ENCODE measurements at regions not wholly inside any gene's neighbourhood (a gene's known extent, or its start where the extent isn't known, plus 50 kb on each side); places are given as distances from the start of the nearest gene placed in this dataset.

DNA sequence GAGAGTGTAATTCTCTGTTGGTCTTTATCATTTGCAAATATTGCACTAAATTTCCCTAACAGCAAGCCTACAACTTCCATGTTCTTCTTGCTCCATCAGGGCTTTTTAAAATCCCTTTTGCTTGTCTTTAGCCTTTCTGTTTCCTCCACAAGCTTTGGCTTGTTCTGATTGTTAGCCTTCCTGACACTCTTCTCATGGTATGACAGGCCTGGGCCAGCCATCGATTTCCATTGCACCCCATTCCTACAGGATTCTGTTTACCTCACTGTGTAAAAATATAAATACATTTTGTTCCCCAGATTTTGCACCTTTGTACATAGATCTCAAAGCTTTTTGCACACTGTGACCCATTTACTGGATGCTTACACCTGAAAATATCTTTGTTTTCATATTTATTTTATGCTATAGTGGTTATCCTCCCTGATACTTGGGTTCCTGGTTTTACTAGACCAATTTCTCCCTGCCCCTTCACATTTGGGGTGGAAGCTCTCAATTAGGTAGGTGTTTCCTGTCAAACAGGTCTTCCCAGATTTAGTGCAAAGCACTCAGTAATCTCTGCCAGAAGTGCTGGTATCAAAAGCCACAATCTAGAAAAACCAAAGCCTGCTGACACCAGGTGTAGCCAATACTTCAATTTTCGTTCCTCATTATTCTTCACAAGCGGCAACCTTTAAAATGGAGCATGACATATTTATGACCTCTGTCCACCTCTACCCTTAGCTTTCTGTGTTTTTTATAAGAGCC lies 57.9 kb upstream of the PPP2R3A start:
- Histone ChIP-seq H3K27me3 (no peaks in the 10 kb centered on the region), H3K4me3 (peak overlapping the region; percentile 9), H3K4me1 (peaks cover 20% of the 10 kb centered on the region), H3K36me3 (no peaks in the 10 kb centered on the region), H3K9me3 (no peaks in the 10 kb centered on the region), H3K27ac (peak overlapping the region; percentile 82)
- WGBS, result 42% methylated on average over 3 of the region's 3 CpGs
- DNase-seq (ENCODE audit: low spot score in 2 of 2), result no peak
- TF ChIP-seq POLR2A (IDR thresholded peaks at IDR 0.05) (no peak), POLR2AphosphoS5 (IDR thresholded peaks at IDR 0.05) (peak in 1 of 3 donors; percentile 20)

- Histone ChIP-seq H3K27ac (peak overlapping the region; percentile 82), H3K36me3 (no peaks in the 10 kb centered on the region), H3K4me3 (peak overlapping the region; percentile 9), H3K27me3 (no peaks in the 10 kb centered on the region), H3K9me3 (no peaks in the 10 kb centered on the region), H3K4me1 (peaks cover 20% of the 10 kb centered on the region)
- WGBS, result 64% methylated on average over 7 of the region's 7 CpGs
- TF ChIP-seq CTCF (IDR thresholded peaks at IDR 0.05), result no peak
- TF ChIP-seq EP300 (IDR thresholded peaks at IDR 0.05), result no peak
- no peak for TF ChIP-seq POLR2AphosphoS5 (IDR thresholded peaks at IDR 0.05)
- TF ChIP-seq POLR2A (IDR thresholded peaks at IDR 0.05), result no peak
- DNase-seq (ENCODE audit: low spot score in 2 of 2), result peak; percentile 61 to 77
Observed at GRCh38 chr3:135908225-135908624, 57.3 kb upstream of the PPP2R3A start.

DNA sequence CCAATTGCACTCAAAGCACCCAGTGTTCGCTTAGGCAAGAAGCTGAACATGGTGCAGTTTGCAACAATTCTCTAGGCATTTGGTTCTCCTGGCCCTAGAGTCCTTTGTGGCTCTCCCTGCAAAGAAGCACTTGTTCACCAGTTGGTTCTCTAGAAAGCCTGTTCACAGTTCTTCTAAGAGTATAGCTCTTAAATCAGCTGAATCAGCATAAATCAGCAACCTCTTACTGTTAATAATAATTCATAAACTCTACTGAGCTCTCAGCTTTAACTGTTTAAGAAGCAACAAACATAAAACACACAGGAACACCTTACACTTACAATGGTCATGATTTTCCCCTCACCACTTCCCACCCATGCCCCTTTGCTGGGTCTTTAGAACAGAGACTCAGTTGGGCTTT lies 56.8 kb upstream of the PPP2R3A start:
- DNase-seq (ENCODE audit: low spot score in 2 of 2), result no peak
- WGBS, result 86% methylated on average over 1 of the region's 1 CpG
- TF ChIP-seq POLR2A (IDR thresholded peaks at IDR 0.05) (no peak), EP300 (IDR thresholded peaks at IDR 0.05) (no peak), POLR2AphosphoS5 (IDR thresholded peaks at IDR 0.05) (no peak), CTCF (IDR thresholded peaks at IDR 0.05) (no peak)

DNA sequence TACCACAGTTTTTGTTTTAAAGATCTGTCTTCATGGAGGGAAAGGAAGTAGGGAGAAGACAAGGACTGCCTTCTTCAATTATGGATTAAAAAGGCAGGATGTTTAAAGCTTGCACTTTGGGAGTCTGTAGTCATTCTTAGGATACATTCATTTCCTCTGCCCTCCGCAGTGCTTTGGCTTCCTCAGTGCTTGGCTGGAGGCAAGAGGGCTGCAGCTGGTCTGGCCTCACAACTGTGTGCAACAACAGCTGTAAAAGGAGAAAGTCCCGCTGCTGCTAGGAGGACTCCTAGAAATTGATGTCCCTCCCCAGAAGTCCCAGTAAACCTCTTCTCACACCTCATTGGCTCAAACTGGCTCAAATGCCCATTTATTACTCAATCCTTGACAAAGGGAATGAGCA lies 54.4 kb upstream of the PPP2R3A start:
- no peak for TF ChIP-seq CTCF (IDR thresholded peaks at IDR 0.05)
- TF ChIP-seq POLR2A (IDR thresholded peaks at IDR 0.05), result no peak
- TF ChIP-seq EP300 (IDR thresholded peaks at IDR 0.05), result no peak
- no peak for TF ChIP-seq POLR2AphosphoS5 (IDR thresholded peaks at IDR 0.05)
- H3K27ac ChIP-seq, result no peak overlapping the region
- no peaks in the 10 kb centered on the region for H3K36me3 ChIP-seq
- 49% methylated on average over 2 of the region's 2 CpGs for WGBS
- H3K27me3 ChIP-seq, result no peaks in the 10 kb centered on the region
- peaks cover 20% of the 10 kb centered on the region for H3K4me1 ChIP-seq
- DNase-seq (ENCODE audit: low spot score in 2 of 2), result no peak
- H3K4me3 ChIP-seq, result no peak overlapping the region
- H3K9me3 ChIP-seq, result no peaks in the 10 kb centered on the region

More for the DNA sequence above, 56.8 kb upstream of the PPP2R3A start:
- Histone ChIP-seq H3K27me3 (no peaks in the 10 kb centered on the region), H3K4me1 (peaks cover 20% of the 10 kb centered on the region), H3K9me3 (no peaks in the 10 kb centered on the region), H3K27ac (peak overlapping the region; percentile 82), H3K36me3 (no peaks in the 10 kb centered on the region), H3K4me3 (no peak overlapping the region)

DNA sequence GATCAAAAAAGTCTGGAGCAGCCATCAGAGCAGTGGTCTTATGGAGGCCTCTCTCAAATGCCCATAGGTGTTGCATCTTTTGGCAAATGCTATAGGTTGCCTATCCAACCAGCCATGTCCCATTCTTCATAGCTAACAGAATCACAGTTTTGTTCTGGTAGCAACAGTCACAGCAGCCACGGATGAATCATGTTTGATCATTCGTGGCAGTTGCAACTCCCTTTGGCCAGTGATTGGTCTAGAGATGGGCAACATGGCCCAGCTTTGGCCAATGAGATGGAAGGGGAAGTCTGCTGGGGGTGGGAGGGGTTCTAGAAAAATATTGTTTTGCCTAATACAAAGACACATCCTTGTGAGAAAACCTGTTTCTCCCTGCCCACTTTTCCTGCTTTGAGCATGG lies 50.3 kb upstream of the PPP2R3A start:
- 50% methylated on average over 2 of the region's 2 CpGs for WGBS
- H3K4me1 ChIP-seq, result peaks cover 20% of the 10 kb centered on the region
- H3K9me3 ChIP-seq, result no peaks in the 10 kb centered on the region
- H3K27me3 ChIP-seq, result no peaks in the 10 kb centered on the region
- H3K4me3 ChIP-seq, result no peak overlapping the region
- no peaks in the 10 kb centered on the region for H3K36me3 ChIP-seq
- TF ChIP-seq POLR2AphosphoS5 (IDR thresholded peaks at IDR 0.05) (no peak), CTCF (IDR thresholded peaks at IDR 0.05) (no peak), POLR2A (IDR thresholded peaks at IDR 0.05) (no peak), EP300 (IDR thresholded peaks at IDR 0.05) (no peak)
- no peak for DNase-seq (ENCODE audit: low spot score in 2 of 2)
- H3K27ac ChIP-seq, result no peak overlapping the region
